OCI-LY7 (cell line): ENCODE measurements at regions not wholly inside any gene's neighbourhood (a gene's known extent, or its start where the extent isn't known, plus 50 kb on each side); places are given as distances from the start of the nearest gene placed in this dataset.
"Not testable (repeated sequence)": the region's sequence is repeated elsewhere in the genome, so short reads cannot be mapped to it uniquely, and the experiment has no call there.

Source experiments
- BruUV-seq: library from RNA; stranded (reverse); fragments of 400-500 nt; replicated peaks from 2 replicates; lab custom pipeline; 2021; lab: Mats Ljungman, UMichigan
- CTCF ChIA-PET: fragments of 300-600 bp; sonication (Branson Sonifier 250); formaldehyde crosslinking; loops from one replicate; lab custom pipeline; 2022; ENCODE audit warnings: antibody characterized with exemption; ENCODE audit not compliant: unreplicated experiment; lab: Charles Lee
- POLR2A ChIA-PET: fragments of 300-600 bp; sonication (Branson Sonifier 250); formaldehyde crosslinking; loops from one replicate; lab custom pipeline; 2022; ENCODE audit warnings: antibody characterized with exemption; lab: Charles Lee
- DNase-seq: peaks from one replicate; pipeline ENCODE4 v3.0.0-alpha.2; 2015; ENCODE audit warnings: low spot score
- H2AFZ ChIP-seq: fragments of 200-600 bp; sonication (generic), shearing (Covaris generic); 2 replicates; pipeline ENCODE4 v1.6.1; 2014; ENCODE audit warnings: mild to moderate bottlenecking, antibody characterized with exemption, low read length, moderate library complexity
- H3K27ac ChIP-seq: fragments of 200-600 bp; sonication (generic); 2 replicates; pipeline ENCODE4 v1.5.1; 2014; ENCODE audit warnings: mixed run types, low read depth, mild to moderate bottlenecking, moderate library complexity, low read length, inconsistent platforms; ENCODE audit not compliant: poor library complexity, severe bottlenecking
- H3K36me3 ChIP-seq: fragments of 200-600 bp; sonication (generic); 2 replicates; pipeline ENCODE4 v1.6.1; 2014; ENCODE audit warnings: mild to moderate bottlenecking, antibody characterized with exemption, low read length, moderate library complexity, mixed read lengths; ENCODE audit not compliant: insufficient read depth
- H3K4me1 ChIP-seq: fragments of 200-600 bp; sonication (generic); 2 replicates; pipeline ENCODE4 v1.5.1; 2014; ENCODE audit warnings: mild to moderate bottlenecking, low read length; ENCODE audit not compliant: insufficient read depth, poor library complexity, severe bottlenecking
- H3K4me2 ChIP-seq: fragments of 200-600 bp; sonication (generic); 2 replicates; pipeline ENCODE4 v1.6.1; 2014; ENCODE audit warnings: mild to moderate bottlenecking, low read length
- H3K4me3 ChIP-seq: fragments of 200-600 bp; sonication (generic); 2 replicates; pipeline ENCODE4 v1.5.1; 2014; ENCODE audit warnings: mild to moderate bottlenecking, low read depth, low read length; ENCODE audit not compliant: poor library complexity, severe bottlenecking
- H3K79me2 ChIP-seq: fragments of 200-600 bp; sonication (generic); 2 replicates; pipeline ENCODE4 v1.6.1; 2016; ENCODE audit warnings: low read depth, mild to moderate bottlenecking, low read length, moderate library complexity, mixed read lengths; ENCODE audit not compliant: insufficient read depth
- H3K9me2 ChIP-seq: fragments of 200-600 bp; sonication (generic); 2 replicates; pipeline ENCODE4 v1.6.1; 2016; ENCODE audit warnings: mild to moderate bottlenecking, low read length, mixed read lengths; ENCODE audit not compliant: insufficient read depth
- H3K9me3 ChIP-seq: fragments of 200-600 bp; sonication (generic); 2 replicates; pipeline ENCODE4 v1.6.1; 2014; ENCODE audit warnings: mild to moderate bottlenecking, mixed run types, low read length, mixed read lengths
- H4K20me1 ChIP-seq: fragments of 200-600 bp; sonication (generic); 2 replicates; pipeline ENCODE4 v1.6.1; 2014; ENCODE audit warnings: mild to moderate bottlenecking, antibody characterized with exemption, low read length, moderate library complexity, mixed read lengths; ENCODE audit not compliant: insufficient read depth
- CTCF ChIP-seq: fragments of 200-600 bp; sonication (generic); conservative IDR thresholded peaks from 2 replicates; pipeline ENCODE4 v1.5.1; 2014; ENCODE audit warnings: mild to moderate bottlenecking, antibody characterized with exemption, low read length, moderate library complexity, mixed read lengths
- EZH2phosphoT487 ChIP-seq: fragments of 200-600 bp; sonication (generic); IDR thresholded peaks from 2 replicates; pipeline ENCODE4 v1.6.1; 2018; ENCODE audit warnings: low read depth, borderline replicate concordance, mild to moderate bottlenecking, mixed run types, antibody characterized with exemption, low read length, moderate library complexity, mixed read lengths
- intact Hi-C: fragments of 100-400 bp; cut with micrococcal nuclease; formaldehyde crosslinking; loops from one replicate; pipeline ENCODE4 v1.10.0; 2022; ENCODE audit not compliant: unreplicated experiment

- peak overlapping the region; percentile 68; the same call in 1 of the 2 replicates for H2AFZ ChIP-seq
- no peaks in the 10 kb centered on the region for H4K20me1 ChIP-seq
- no peak overlapping the region for H3K4me2 ChIP-seq
- CTCF ChIA-PET = no interaction called here
- no TSS peak for BruUV-seq
- no peaks in the 10 kb centered on the region for H3K79me2 ChIP-seq
- no peak for DNase-seq
- intact Hi-C loops = no loop called here
- POLR2A ChIA-PET = no interaction called here
- H3K4me3 ChIP-seq = no peak overlapping the region
- no peaks in the 10 kb centered on the region for H3K36me3 ChIP-seq
- no peak overlapping the region for H3K27ac ChIP-seq
- H3K9me2 ChIP-seq = no peaks in the 10 kb centered on the region
- H3K4me1 ChIP-seq = peaks cover 10% of the 10 kb centered on the region
- no peak for TF ChIP-seq CTCF
- TF ChIP-seq EZH2phosphoT487 = no peak
- no peaks in the 10 kb centered on the region for H3K9me3 ChIP-seq
Observed at GRCh38 chr17:14522795-14523387, 222.0 kb downstream of the HS3ST3B1 start.

- H4K20me1 ChIP-seq, H3K9me3 ChIP-seq, H2AFZ ChIP-seq, H3K4me3 ChIP-seq, CTCF ChIA-PET, DNase-seq, POLR2A ChIA-PET, H3K4me1 ChIP-seq, BruUV-seq, intact Hi-C loops, H3K27ac ChIP-seq, H3K36me3 ChIP-seq, H3K79me2 ChIP-seq, H3K4me2 ChIP-seq, H3K9me2 ChIP-seq: not testable (repeated sequence)
Observed at GRCh38 chr17:14518919-14519318, 218.0 kb downstream of the HS3ST3B1 start.

- no peaks in the 10 kb centered on the region for H3K79me2 ChIP-seq
- H3K36me3 ChIP-seq = no peaks in the 10 kb centered on the region
- H2AFZ ChIP-seq = no peak overlapping the region
- no peak overlapping the region for H3K27ac ChIP-seq
- no TSS peak for BruUV-seq
- no peaks in the 10 kb centered on the region for H3K9me2 ChIP-seq
- no peaks in the 10 kb centered on the region for H4K20me1 ChIP-seq
- H3K4me3 ChIP-seq = no peak overlapping the region
- CTCF ChIA-PET = no interaction called here
- no peak for TF ChIP-seq EZH2phosphoT487
- no peak for TF ChIP-seq CTCF
- H3K4me2 ChIP-seq = no peak overlapping the region
- intact Hi-C loops = no loop called here
- H3K9me3 ChIP-seq = no peaks in the 10 kb centered on the region
- DNase-seq = no peak
- no peaks in the 10 kb centered on the region for H3K4me1 ChIP-seq
- POLR2A ChIA-PET = no interaction called here
Observed at GRCh38 chr17:14514973-14515372, 214.1 kb downstream of the HS3ST3B1 start.
